CD4-positive, alpha-beta T cell (primary cell): ENCODE measurements at regions not wholly inside any gene's neighbourhood (a gene's known extent, or its start where the extent isn't known, plus 50 kb on each side); places are given as distances from the start of the nearest gene placed in this dataset.

Experiments
- ATAC-seq: fragments of 200-7000 bp; cut with Tn5 transposase; one replicate; pipeline ENCODE4 v1.10.0; 2022; ENCODE audit warnings: mild to moderate bottlenecking; ENCODE audit not compliant: poor library complexity
- CTCF ChIA-PET: fragments of 350-600 bp; sonication (Branson Sonifier 250); formaldehyde crosslinking; loops from one replicate; lab custom pipeline; 2021; ENCODE audit warnings: antibody characterized with exemption, inconsistent platforms; lab: Charles Lee
- POLR2A ChIA-PET: fragments of 350-600 bp; sonication (Branson Sonifier 250); formaldehyde crosslinking; loops from one replicate; lab custom pipeline; 2021; ENCODE audit warnings: antibody characterized with exemption, inconsistent platforms; lab: Charles Lee
- DNase-seq, 14 experiments: peaks; one replicate each; pipeline ENCODE4 v3.0.0-alpha.2; 2013 to 2020; ENCODE audit warnings: mixed read lengths in 2 of 14
- H3K27ac ChIP-seq, 2 donors: one replicate each; pipeline versions ENCODE4 v1.5.1 to v1.7.0; 2013; ENCODE audit warnings: low read length in 2 of 2, low read depth in 1 of 2, mild to moderate bottlenecking in 1 of 2
- H3K27me3 ChIP-seq, 2 experiments: 1 replicate in 1 of 2; 2 replicates in 1 of 2; pipeline versions ENCODE4 v1.6.1 to v1.7.0; 2013; ENCODE audit warnings: low read length in 2 of 2, control low read depth in 1 of 2, mild to moderate bottlenecking in 1 of 2, moderate library complexity in 1 of 2; ENCODE audit not compliant: insufficient read depth in 2 of 2, control insufficient read depth in 1 of 2
- H3K36me3 ChIP-seq: one replicate; pipeline ENCODE4 v1.6.1; 2013; ENCODE audit warnings: low read length, control low read depth; ENCODE audit not compliant: insufficient read depth
- H3K4me1 ChIP-seq: one replicate; pipeline ENCODE4 v1.6.1; 2013; ENCODE audit warnings: low read length, control low read depth; ENCODE audit not compliant: insufficient read depth
- H3K4me3 ChIP-seq: one replicate; pipeline ENCODE4 v1.5.1; 2013; ENCODE audit warnings: mild to moderate bottlenecking, low read length, moderate library complexity
- H3K9me3 ChIP-seq, 2 experiments: 1 replicate in 1 of 2; 2 replicates in 1 of 2; pipeline versions ENCODE4 v1.6.1 to v1.7.0; 2013; ENCODE audit warnings: low read length in 2 of 2, mild to moderate bottlenecking in 2 of 2, control low read depth in 1 of 2, moderate library complexity in 1 of 2; ENCODE audit not compliant: control insufficient read depth in 1 of 2, insufficient read depth in 1 of 2
- H3K27ac Mint-ChIP-seq: one replicate; pipeline ENCODE4 v1.8.0; 2020; ENCODE audit warnings: mixed read lengths
- H3K27me3 Mint-ChIP-seq: one replicate; pipeline ENCODE4 v1.8.0; 2021; ENCODE audit warnings: mixed read lengths
- H3K36me3 Mint-ChIP-seq: one replicate; pipeline ENCODE4 v1.8.0; 2021; ENCODE audit warnings: low read depth, mixed read lengths
- H3K4me1 Mint-ChIP-seq: one replicate; pipeline ENCODE4 v1.8.0; 2021; ENCODE audit warnings: low read depth, mixed read lengths
- H3K4me3 Mint-ChIP-seq: one replicate; pipeline ENCODE4 v1.8.0; 2020; ENCODE audit warnings: mild to moderate bottlenecking, mixed read lengths
- H3K9me3 Mint-ChIP-seq: one replicate; pipeline ENCODE4 v1.8.0; 2020; ENCODE audit warnings: mixed read lengths
- CTCF ChIP-seq: fragments of 200-600 bp; IDR thresholded peaks from one replicate; pipeline ENCODE4 v1.8.0; 2022; ENCODE audit warnings: antibody characterized with exemption, mild to moderate bottlenecking
- intact Hi-C, 2 experiments: fragments of 100-400 bp; cut with DNase I in 1 of 2; cut with micrococcal nuclease in 1 of 2; formaldehyde crosslinking; loops; one replicate each; pipeline versions ENCODE4 v1.15.1 to v1.9.0; 2023 to 2025; cut with DNase I, micrococcal nuclease

- Mint-ChIP-seq H3K27me3 (no peaks in the 10 kb centered on the region), H3K36me3 (no peaks in the 10 kb centered on the region), H3K27ac (no peak overlapping the region), H3K4me3 (no peak overlapping the region), H3K9me3 (no peaks in the 10 kb centered on the region), H3K4me1 (no peaks in the 10 kb centered on the region)
- intact Hi-C loops: no loop called here
- DNase-seq (no peak), ATAC-seq (no peak)
- no peak overlapping the region for H3K27ac ChIP-seq
- TF ChIP-seq CTCF: no peak
- H3K4me1 ChIP-seq: no peaks in the 10 kb centered on the region
- no peak overlapping the region for H3K4me3 ChIP-seq
- no peaks in the 10 kb centered on the region for H3K9me3 ChIP-seq
- H3K36me3 ChIP-seq: no peaks in the 10 kb centered on the region
- ChIA-PET POLR2A (no interaction called here), CTCF (no interaction called here)
- H3K27me3 ChIP-seq: no peaks in the 10 kb centered on the region
These were observed 58.4 kb upstream of the PNPLA4 start for GRCh38 chrX:7985568-7985967.

- ATAC-seq (no peak), DNase-seq (no peak)
- Histone ChIP-seq H3K27me3 (no peaks in the 10 kb centered on the region), H3K36me3 (no peaks in the 10 kb centered on the region), H3K27ac (no peak overlapping the region), H3K4me3 (no peak overlapping the region), H3K9me3 (no peaks in the 10 kb centered on the region), H3K4me1 (no peaks in the 10 kb centered on the region)
- Mint-ChIP-seq H3K27ac (no peak overlapping the region), H3K27me3 (no peaks in the 10 kb centered on the region), H3K36me3 (no peaks in the 10 kb centered on the region), H3K9me3 (no peaks in the 10 kb centered on the region), H3K4me1 (no peaks in the 10 kb centered on the region), H3K4me3 (no peak overlapping the region)
- intact Hi-C loops: no loop called here
- CTCF ChIA-PET: no interaction called here
- TF ChIP-seq CTCF: no peak
- POLR2A ChIA-PET: no interaction called here
These were observed 56.4 kb upstream of the PNPLA4 start for GRCh38 chrX:7983581-7983980.
